ENCODE measurements at regions not wholly inside any gene's neighbourhood (a gene's known extent, or its start where the extent isn't known, plus 50 kb on each side); places are given as distances from the start of the nearest gene placed in this dataset.

- Histone ChIP-seq H3K56ac (ENCODE audit: extremely low read depth, insufficient read depth, low read length) (no peak overlapping the region), H3K4me2 (ENCODE audit: low read depth, low read length) (no peak overlapping the region), H3K18ac (ENCODE audit: low read depth, low read length) (no peak overlapping the region), H4K8ac (ENCODE audit: low read depth in 2 of 2, low read length in 2 of 2) (no peak overlapping the region), H2BK120ac (ENCODE audit: low read depth, low read length) (no peak overlapping the region), H3K23ac (ENCODE audit: low read depth, low read length) (no peak overlapping the region), H3K36me3 (ENCODE audit: control insufficient read depth, insufficient read depth, low read length) (no peaks in the 10 kb centered on the region), H2BK15ac (ENCODE audit: low read depth, low read length) (no peak overlapping the region), H3K27ac (ENCODE audit: insufficient read depth, low read length) (no peak overlapping the region), H3K9me1 (ENCODE audit: insufficient read depth, low read length) (no peaks in the 10 kb centered on the region), H2AK9ac (replicated peaks; ENCODE audit: low read depth, low read length, poor library complexity) (no peak overlapping the region), H2BK5ac (ENCODE audit: low read depth, low read length, poor library complexity, severe bottlenecking) (no peak overlapping the region), H4K5ac (ENCODE audit: low read depth, low read length) (no peak overlapping the region), H2AFZ (replicated peaks; ENCODE audit: low read length, poor library complexity) (no peak overlapping the region), H3K4ac (ENCODE audit: low read depth, low read length) (no peak overlapping the region), H2AK5ac (ENCODE audit: low read depth, low read length) (no peak overlapping the region), H2BK20ac (ENCODE audit: low read depth, low read length) (no peak overlapping the region), H3K79me1 (ENCODE audit: low read depth in 1 of 2, low read length in 2 of 2) (no peaks in the 10 kb centered on the region), H3K4me1 (ENCODE audit: control insufficient read depth, insufficient read depth, low read length) (no peaks in the 10 kb centered on the region), H3K14ac (replicated peaks; ENCODE audit: low read depth, low read length) (no peak overlapping the region), H3K9ac (ENCODE audit: low read depth, low read length) (no peak overlapping the region), H4K20me1 (ENCODE audit: insufficient read depth, low read length) (no peaks in the 10 kb centered on the region), H3K27me3 (ENCODE audit: control insufficient read depth, insufficient read depth, low read length) (no peaks in the 10 kb centered on the region), H3K9me3 (ENCODE audit: control insufficient read depth, insufficient read depth, low read length) (no peaks in the 10 kb centered on the region), H4K91ac (ENCODE audit: insufficient read depth, low read depth, low read length) (no peak overlapping the region), H3K4me3 (ENCODE audit: insufficient read depth, low read depth, low read length) (no peak overlapping the region)
- in situ Hi-C loops (cut with MboI; ENCODE audit: low sequenced_read_pairs) (no loop called here), dilution Hi-C loops (cut with HindIII; ENCODE audit: low sequenced_read_pairs, unreplicated experiment) (no loop called here), intact Hi-C loops (cut with micrococcal nuclease) (loop anchor here (5.0 kb wide), 1 partner anchor 535 kb away; the partner anchor contains the start of gene ADGRL2)
- DNase-seq (no peak), ATAC-seq (ENCODE audit: low read depth) (no peak)
- TF ChIP-seq MXI1 (IDR thresholded peaks at IDR 0.05; ENCODE audit: borderline replicate concordance, low read depth, low read length) (no peak), CTCF (conservative IDR thresholded peaks at IDR 0.05; ENCODE audit: low read depth, low read length) (no peak), ELK1 (IDR thresholded peaks at IDR 0.05; ENCODE audit: borderline replicate concordance, low read depth, low read length) (no peak), NFE2L2 (IDR thresholded peaks at IDR 0.05; ENCODE audit: low read depth, low read length) (no peak), USF2 (IDR thresholded peaks at IDR 0.05; ENCODE audit: low read depth, low read length) (no peak), MAFK (IDR thresholded peaks at IDR 0.05; ENCODE audit: low read depth, low read length) (no peak)
- ChIA-PET POLR2A (ENCODE audit: unreplicated experiment) (no interaction called here), CTCF (no interaction called here)
- no CpG with 5 or more reads among the region's 1 CpG for WGBS, 2 experiments (ENCODE audit: extremely low coverage in 2 of 2, insufficient read length in 1 of 2)
- no TSS peak for BruUV-seq (replicated peaks)
Observed at GRCh38 chr1:82337635-82338034, 536.9 kb downstream of the ADGRL2 start.
